Breast epithelium (tissue), 3 donors: ENCODE measurements at regions not wholly inside any gene's neighbourhood (a gene's known extent, or its start where the extent isn't known, plus 50 kb on each side); places are given as distances from the start of the nearest gene placed in this dataset.

Source experiments
- POLR2AphosphoS5 ChIP-seq, 3 donors: sonication (generic); formaldehyde crosslinking; IDR thresholded peaks; one replicate each; pipeline ENCODE4 v1.6.1; 2017; ENCODE audit warnings: antibody characterized with exemption in 3 of 3
- TF ChIP-seq, protein P1 (sequence below), 3 donors: fragments of 450-650 bp; IDR thresholded peaks; one replicate each; pipeline ENCODE4 v1.5.1; 2016 to 2017; ENCODE audit warnings: antibody characterized with exemption in 3 of 3, mild to moderate bottlenecking in 3 of 3, moderate library complexity in 3 of 3

DNA sequence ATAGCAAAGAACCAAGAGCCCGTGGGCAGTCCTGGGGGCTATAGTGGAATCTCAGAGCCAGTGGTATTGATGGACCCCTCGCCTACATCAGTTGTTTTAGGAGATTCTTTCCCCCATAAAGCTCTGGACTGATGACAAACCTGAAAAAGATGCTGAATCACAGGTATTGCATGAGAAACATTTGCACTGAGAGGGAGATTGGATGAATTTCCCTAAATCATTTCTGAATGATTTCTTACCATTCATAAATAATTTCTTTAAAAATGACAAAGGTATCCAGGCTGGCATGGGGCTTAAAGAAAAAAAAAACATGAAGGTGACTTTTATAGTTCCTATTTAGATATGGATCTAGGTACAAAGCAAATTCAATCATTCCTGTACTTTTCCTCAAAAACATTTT is 54.0 kb upstream of the SLIT3 start:
- TF ChIP-seq, protein P1, sequence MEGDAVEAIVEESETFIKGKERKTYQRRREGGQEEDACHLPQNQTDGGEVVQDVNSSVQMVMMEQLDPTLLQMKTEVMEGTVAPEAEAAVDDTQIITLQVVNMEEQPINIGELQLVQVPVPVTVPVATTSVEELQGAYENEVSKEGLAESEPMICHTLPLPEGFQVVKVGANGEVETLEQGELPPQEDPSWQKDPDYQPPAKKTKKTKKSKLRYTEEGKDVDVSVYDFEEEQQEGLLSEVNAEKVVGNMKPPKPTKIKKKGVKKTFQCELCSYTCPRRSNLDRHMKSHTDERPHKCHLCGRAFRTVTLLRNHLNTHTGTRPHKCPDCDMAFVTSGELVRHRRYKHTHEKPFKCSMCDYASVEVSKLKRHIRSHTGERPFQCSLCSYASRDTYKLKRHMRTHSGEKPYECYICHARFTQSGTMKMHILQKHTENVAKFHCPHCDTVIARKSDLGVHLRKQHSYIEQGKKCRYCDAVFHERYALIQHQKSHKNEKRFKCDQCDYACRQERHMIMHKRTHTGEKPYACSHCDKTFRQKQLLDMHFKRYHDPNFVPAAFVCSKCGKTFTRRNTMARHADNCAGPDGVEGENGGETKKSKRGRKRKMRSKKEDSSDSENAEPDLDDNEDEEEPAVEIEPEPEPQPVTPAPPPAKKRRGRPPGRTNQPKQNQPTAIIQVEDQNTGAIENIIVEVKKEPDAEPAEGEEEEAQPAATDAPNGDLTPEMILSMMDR (IDR thresholded peaks at IDR 0.05): no peak
- TF ChIP-seq POLR2AphosphoS5 (IDR thresholded peaks at IDR 0.05): no peak
